ENCODE measurements at regions not wholly inside any gene's neighbourhood (a gene's known extent, or its start where the extent isn't known, plus 50 kb on each side); places are given as distances from the start of the nearest gene placed in this dataset.
"Not testable (repeated sequence)": the region's sequence is repeated elsewhere in the genome, so short reads cannot be mapped to it uniquely, and the experiment has no call there.

DNA sequence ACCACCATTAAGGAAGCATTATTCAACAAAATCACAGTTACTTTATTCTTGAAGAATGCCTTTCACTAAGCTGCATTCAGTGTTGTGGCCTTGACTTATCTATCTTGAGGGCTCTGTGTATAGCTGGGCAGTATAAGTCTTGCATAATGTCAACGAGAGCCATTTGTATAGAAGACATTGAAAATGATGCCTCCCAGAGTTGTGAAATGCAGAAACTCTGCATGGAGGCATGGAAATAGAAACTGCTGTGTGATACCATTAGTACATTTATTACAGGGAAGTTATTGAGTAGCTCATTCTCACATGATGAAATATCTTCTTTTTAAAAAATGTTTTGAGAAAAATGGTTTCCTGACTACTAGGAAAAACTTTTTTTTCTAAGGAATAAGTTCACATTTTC is 111.4 kb upstream of the SNX7 start:
- ATAC-seq (ENCODE audit: low FRiP score) = no peak
- no peak for DNase-seq (ENCODE audit: low spot score)
- TF ChIP-seq, protein P1, sequence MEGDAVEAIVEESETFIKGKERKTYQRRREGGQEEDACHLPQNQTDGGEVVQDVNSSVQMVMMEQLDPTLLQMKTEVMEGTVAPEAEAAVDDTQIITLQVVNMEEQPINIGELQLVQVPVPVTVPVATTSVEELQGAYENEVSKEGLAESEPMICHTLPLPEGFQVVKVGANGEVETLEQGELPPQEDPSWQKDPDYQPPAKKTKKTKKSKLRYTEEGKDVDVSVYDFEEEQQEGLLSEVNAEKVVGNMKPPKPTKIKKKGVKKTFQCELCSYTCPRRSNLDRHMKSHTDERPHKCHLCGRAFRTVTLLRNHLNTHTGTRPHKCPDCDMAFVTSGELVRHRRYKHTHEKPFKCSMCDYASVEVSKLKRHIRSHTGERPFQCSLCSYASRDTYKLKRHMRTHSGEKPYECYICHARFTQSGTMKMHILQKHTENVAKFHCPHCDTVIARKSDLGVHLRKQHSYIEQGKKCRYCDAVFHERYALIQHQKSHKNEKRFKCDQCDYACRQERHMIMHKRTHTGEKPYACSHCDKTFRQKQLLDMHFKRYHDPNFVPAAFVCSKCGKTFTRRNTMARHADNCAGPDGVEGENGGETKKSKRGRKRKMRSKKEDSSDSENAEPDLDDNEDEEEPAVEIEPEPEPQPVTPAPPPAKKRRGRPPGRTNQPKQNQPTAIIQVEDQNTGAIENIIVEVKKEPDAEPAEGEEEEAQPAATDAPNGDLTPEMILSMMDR (IDR thresholded peaks at IDR 0.05) = no peak

DNA sequence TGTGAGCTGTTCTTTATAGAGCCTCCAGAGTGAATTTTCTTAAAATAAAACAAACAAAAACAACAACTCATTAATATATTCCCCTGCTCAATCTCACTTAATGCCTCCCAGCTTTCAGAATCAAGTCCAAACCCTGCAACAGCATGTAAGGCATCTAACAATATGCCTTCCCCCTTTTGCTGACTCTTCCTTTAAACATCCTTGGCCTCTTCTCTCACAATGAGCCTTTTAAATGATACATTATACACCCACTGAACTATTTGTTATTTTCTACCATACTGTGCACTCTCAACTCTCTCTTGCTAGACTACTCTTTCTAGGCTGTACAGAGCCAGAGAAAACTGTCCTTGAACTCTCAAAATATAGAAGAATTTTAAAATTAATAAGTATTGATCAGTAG is 115.2 kb upstream of the SNX7 start:
- TF ChIP-seq, protein P1 (IDR thresholded peaks at IDR 0.05) = no peak
- no peak for ATAC-seq (ENCODE audit: low FRiP score)
- no peak for DNase-seq (ENCODE audit: low spot score)

DNA sequence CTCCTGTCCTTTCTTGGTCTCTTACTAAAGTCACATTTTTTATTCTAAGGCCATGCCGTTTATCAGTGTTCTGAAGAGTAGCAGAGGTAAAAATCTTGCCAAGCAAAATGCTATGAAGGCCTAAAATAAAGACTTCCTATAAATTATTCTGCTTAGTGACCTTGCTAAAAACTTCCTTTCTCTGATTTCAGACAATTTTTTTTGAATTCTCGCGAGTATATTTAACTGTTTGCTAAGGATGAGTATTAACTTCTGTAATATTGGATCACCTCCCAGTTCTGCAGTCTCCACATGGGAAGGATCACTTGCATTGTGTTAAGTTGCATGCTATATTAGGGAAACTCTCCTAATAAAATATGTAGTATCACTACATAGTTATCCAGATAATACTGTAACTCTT is 123.4 kb upstream of the SNX7 start:
- TF ChIP-seq, protein P1 (IDR thresholded peaks at IDR 0.05) = no peak
- DNase-seq (ENCODE audit: low spot score) = no peak
- no peak for ATAC-seq (ENCODE audit: low FRiP score)

DNA sequence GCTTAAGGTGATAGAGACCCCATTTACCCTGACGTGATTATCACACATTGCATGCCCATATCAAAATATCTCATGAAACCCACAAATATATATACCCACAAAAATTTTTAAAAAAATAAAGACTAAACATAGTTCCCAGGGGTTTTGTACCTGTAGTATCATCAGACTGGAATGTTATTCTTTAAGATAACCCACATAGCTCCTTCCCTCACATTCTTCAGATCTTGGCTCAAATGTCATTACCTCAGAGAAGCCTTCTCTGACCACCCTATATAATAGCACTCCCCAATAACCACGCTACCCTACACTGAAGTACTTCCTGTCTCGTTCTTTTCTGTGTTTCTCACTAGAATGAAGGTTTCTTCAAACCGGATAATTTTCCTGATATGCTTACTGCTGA is 138.3 kb upstream of the SNX7 start:
- no peak for ATAC-seq (ENCODE audit: low FRiP score)
- TF ChIP-seq, protein P1 (IDR thresholded peaks at IDR 0.05) = no peak
- no peak for DNase-seq (ENCODE audit: low spot score)

DNA sequence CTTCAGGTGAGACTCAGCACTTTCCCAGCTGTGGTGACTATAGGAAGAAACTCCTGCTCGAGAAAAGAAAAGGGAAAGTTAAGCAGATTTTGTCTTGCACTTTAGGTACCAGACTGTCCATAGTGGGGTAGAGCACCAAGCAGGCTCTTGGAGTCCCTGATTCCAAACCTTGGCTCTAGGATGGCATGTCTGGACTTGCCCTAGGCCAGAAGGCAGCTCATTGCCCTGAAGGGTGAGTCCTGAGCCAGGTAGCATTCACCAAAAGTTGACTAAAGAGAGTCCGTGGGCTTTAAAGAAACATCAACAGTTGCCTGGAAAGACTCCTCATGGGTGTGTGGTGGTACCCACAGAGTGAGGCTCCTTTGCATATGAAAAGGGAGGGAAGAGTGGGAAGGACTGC is 145.2 kb upstream of the SNX7 start:
- DNase-seq (ENCODE audit: low spot score) (no peak), ATAC-seq (ENCODE audit: low FRiP score) (no peak)
- TF ChIP-seq, protein P1 (IDR thresholded peaks at IDR 0.05) = no peak

DNA sequence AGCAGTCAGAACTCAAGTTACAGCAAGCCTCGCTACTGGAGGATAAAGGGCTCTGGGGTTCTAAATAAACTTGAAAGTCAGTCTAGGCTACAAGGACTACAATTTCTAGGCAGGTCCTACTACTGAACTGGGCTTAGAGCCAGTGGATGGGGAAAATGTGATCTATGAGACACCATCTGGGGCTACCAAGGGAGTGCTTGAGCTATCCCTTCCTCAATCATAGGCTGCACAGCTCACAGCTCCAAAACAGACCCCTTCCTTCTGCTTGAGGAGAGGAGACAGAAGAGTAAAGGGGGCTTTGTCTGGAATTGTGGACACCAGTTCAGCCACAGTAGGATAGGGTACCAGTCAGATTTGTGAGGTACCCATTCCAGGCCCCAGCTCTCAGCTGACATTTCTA is 145.8 kb upstream of the SNX7 start:
- ATAC-seq (ENCODE audit: low FRiP score) = no peak

DNA sequence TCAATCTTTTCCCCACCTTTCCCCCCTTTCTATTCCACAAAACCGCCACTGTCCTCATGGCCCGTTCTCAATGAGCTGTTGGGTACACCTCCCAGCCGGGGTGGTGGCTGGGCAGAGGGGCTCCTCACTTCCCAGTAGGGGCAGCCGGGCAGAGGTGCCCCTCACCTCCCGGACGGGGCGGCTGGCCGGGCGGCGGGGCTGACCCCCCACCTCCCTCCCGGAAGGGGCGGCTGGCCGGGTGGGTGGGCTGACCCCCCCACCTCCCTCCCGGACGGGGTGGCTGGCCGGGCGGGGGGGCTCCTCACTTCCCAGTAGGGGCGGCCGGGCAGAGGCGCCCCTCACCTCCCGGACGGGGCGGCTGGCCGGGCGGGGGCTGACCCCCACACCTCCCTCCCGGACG is 149.3 kb upstream of the SNX7 start:
- ATAC-seq (ENCODE audit: low FRiP score); DNase-seq (ENCODE audit: low spot score): not testable (repeated sequence)

More for the DNA sequence above, 145.8 kb upstream of the SNX7 start:
- DNase-seq (ENCODE audit: low spot score) = no peak
- TF ChIP-seq, protein P1 (IDR thresholded peaks at IDR 0.05) = no peak

DNA sequence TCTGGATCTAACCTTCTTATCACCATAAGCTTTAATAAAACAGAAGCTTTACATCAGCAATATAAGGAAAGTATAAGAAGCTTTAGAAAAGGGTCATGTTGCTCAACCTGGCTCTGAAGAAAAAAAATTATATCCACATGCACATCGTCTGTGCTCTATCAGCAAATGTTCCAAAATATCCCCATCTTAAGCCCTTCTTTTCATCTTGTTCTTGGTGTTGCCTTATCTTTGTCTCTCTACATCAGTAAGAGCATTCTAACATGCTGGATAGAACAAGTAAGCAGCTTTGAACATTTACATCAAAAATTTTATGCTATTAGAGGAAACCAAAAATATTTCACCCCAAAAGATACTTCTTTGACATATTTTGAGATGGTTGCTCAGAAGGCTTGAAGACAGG is 157.8 kb upstream of the SNX7 start:
- no peak for ATAC-seq (ENCODE audit: low FRiP score)
- DNase-seq (ENCODE audit: low spot score) = no peak
- TF ChIP-seq, protein P1 (IDR thresholded peaks at IDR 0.05) = no peak

Data from omental fat pad (tissue), 3 donors.